ENCODE measurements at regions not wholly inside any gene's neighbourhood (a gene's known extent, or its start where the extent isn't known, plus 50 kb on each side); places are given as distances from the start of the nearest gene placed in this dataset.

- TF ChIP-seq CTCF (IDR thresholded peaks at IDR 0.05) (no peak), POLR2A (IDR thresholded peaks at IDR 0.05) (no peak)
These were observed 293.3 kb upstream of the SP4 start for GRCh38 chr7:21134631-21135030.
